ENCODE measurements at regions not wholly inside any gene's neighbourhood (a gene's known extent, or its start where the extent isn't known, plus 50 kb on each side); places are given as distances from the start of the nearest gene placed in this dataset.

DNA sequence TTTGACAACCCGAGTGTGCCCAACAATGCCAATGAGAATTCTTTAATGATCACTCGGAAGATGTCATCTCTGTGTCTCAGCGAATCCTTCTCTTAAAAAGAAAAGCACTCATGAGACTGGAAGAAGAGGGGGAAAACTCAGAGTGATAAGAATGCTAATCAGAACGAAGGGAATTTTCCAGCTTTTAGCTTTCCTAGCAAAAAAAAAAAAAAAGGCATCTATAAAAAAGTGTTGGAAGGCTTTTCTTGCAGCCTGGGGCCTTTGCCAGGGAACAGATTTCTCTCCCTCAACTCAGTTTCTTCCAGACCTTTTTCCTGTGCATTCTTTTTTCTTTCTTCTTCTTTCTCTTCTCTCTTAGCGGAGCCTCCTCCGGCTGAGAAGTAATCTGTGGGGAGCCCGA is 80.5 kb upstream of the NEO1 start:
- H3K36me3 ChIP-seq = no peaks in the 10 kb centered on the region
- TF ChIP-seq, protein P1, sequence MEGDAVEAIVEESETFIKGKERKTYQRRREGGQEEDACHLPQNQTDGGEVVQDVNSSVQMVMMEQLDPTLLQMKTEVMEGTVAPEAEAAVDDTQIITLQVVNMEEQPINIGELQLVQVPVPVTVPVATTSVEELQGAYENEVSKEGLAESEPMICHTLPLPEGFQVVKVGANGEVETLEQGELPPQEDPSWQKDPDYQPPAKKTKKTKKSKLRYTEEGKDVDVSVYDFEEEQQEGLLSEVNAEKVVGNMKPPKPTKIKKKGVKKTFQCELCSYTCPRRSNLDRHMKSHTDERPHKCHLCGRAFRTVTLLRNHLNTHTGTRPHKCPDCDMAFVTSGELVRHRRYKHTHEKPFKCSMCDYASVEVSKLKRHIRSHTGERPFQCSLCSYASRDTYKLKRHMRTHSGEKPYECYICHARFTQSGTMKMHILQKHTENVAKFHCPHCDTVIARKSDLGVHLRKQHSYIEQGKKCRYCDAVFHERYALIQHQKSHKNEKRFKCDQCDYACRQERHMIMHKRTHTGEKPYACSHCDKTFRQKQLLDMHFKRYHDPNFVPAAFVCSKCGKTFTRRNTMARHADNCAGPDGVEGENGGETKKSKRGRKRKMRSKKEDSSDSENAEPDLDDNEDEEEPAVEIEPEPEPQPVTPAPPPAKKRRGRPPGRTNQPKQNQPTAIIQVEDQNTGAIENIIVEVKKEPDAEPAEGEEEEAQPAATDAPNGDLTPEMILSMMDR (IDR thresholded peaks at IDR 0.05) = no peak
- H3K4me1 ChIP-seq (ENCODE audit: control insufficient read depth in 1 of 2, insufficient read depth in 1 of 2, low read depth in 1 of 2, low read length in 1 of 2) = no peaks in the 10 kb centered on the region
- no peak overlapping the region for H3K4me3 ChIP-seq (ENCODE audit: low read depth in 1 of 2, low read length in 1 of 2)
- peaks cover 64% of the 10 kb centered on the region for H3K27me3 ChIP-seq
- no peaks in the 10 kb centered on the region for H3K9me3 ChIP-seq
- H3K27ac ChIP-seq = no peak overlapping the region

DNA sequence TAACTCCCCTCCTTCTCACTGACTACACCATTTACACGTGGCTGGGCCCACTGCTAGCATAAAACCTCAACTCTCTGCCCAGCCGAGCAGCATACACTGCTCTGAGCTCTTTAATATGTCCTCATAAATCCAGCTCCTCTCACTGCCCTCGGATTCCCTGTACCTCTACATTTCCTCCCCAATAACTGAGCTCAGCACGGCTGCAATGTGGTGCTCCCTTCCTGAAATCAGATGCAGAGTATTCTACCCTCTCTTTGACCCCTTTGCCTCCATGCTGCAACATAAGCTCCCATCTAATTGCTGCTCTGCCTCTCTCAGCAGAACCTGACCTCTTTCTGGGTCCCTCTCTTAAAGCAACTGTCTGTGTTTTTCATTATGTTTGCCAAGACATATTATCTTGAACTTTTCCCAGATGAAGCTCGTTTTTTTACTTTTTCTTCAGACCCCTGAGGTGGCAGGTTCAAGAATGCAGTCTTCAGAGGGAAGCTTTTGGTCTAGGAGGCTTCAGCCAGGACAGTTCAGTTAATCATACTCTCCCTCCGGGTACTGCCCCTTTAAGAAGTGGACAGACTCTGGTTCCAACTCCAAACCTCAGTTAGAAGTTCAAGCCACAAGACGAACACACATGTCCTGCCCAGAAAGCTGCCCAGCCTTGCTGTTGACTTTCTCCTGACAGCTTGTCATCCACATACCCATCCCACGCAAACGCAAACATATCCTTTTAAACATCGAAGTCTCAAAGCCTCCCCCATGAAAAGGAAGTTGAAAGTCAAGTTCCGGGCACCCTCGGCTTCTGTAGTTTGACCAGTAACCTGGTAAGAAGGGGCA is 81.1 kb upstream of the NEO1 start:
- Histone ChIP-seq H3K4me3 (ENCODE audit: low read depth in 1 of 2, low read length in 1 of 2) (no peak overlapping the region), H3K4me1 (ENCODE audit: control insufficient read depth in 1 of 2, insufficient read depth in 1 of 2, low read depth in 1 of 2, low read length in 1 of 2) (no peaks in the 10 kb centered on the region), H3K9me3 (no peaks in the 10 kb centered on the region), H3K27me3 (peaks cover 70% of the 10 kb centered on the region), H3K27ac (no peak overlapping the region), H3K36me3 (no peaks in the 10 kb centered on the region)
- TF ChIP-seq, protein P1 (IDR thresholded peaks at IDR 0.05) = no peak

GRCh38 chr15:72968531-72968922 is 83.7 kb upstream of the NEO1 start:
- TF ChIP-seq, protein P1 (IDR thresholded peaks at IDR 0.05) = no peak
- H3K27ac ChIP-seq = no peak overlapping the region
- no peak overlapping the region for H3K4me3 ChIP-seq (ENCODE audit: low read depth in 1 of 2, low read length in 1 of 2)
- H3K4me1 ChIP-seq (ENCODE audit: control insufficient read depth in 1 of 2, insufficient read depth in 1 of 2, low read depth in 1 of 2, low read length in 1 of 2) = no peaks in the 10 kb centered on the region
- no peaks in the 10 kb centered on the region for H3K9me3 ChIP-seq
- peaks cover 75% of the 10 kb centered on the region for H3K27me3 ChIP-seq
- H3K36me3 ChIP-seq = no peaks in the 10 kb centered on the region

DNA sequence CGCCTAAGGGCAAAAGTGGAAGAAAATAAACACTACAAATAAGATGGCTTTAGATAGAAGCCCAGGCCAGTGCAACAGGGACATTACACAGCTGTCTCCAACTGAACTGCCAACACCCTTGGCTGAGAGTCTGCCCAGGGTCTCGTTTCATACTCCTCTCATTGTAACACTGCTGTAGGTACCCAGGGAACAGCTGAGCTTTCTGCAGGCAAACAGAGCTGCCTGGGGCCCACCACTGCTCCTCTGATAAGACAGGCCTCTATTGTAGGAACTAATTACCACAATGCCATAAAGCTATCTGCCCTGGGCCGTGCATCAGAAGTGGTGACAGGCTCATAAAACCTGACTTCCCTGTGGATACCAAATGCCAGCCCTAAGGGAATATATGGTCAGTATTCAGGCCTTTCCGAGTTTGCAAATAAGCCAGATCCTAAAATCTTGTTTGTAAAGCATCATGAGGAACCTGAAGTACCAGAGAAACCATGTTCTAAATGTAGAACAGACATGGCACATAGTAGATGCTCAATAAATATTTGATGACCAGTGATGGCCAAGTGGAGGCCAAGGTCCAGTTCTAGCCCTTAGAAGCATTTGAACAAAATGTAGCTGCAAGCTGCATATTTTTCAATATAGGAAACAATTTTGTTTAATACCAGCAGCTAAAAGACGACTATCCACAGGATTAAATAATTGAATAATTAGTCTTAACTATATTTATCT is 84.3 kb upstream of the NEO1 start:
- Histone ChIP-seq H3K4me1 (ENCODE audit: control insufficient read depth in 1 of 2, insufficient read depth in 1 of 2, low read depth in 1 of 2, low read length in 1 of 2) (no peaks in the 10 kb centered on the region), H3K36me3 (no peaks in the 10 kb centered on the region), H3K27me3 (peaks cover 70% of the 10 kb centered on the region), H3K4me3 (ENCODE audit: low read depth in 1 of 2, low read length in 1 of 2) (no peak overlapping the region), H3K27ac (no peak overlapping the region), H3K9me3 (no peaks in the 10 kb centered on the region)
- TF ChIP-seq, protein P1 (IDR thresholded peaks at IDR 0.05) = no peak

DNA sequence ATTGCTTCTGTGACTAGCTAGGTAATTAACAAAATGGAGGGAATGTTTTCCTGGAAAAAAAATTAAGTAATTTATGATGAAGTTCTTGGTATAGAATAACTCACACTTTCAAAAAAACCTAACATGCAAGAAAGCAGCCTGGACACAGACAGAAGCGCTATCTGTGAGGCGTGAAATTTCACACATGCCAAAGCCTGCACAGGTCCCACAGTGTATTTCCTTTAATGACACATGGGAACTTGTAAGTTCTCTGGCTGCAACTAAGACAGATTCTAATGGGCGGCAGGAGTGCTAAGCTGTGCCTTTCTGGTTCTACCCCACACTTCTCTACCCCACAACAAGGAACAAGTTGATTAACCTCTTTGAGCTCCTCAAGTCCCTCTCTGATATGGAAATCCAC is 84.9 kb upstream of the NEO1 start:
- TF ChIP-seq, protein P1 (IDR thresholded peaks at IDR 0.05) = no peak
- Histone ChIP-seq H3K27ac (no peak overlapping the region), H3K36me3 (no peaks in the 10 kb centered on the region), H3K9me3 (no peaks in the 10 kb centered on the region), H3K4me1 (ENCODE audit: control insufficient read depth in 1 of 2, insufficient read depth in 1 of 2, low read depth in 1 of 2, low read length in 1 of 2) (no peaks in the 10 kb centered on the region), H3K4me3 (ENCODE audit: low read depth in 1 of 2, low read length in 1 of 2) (no peak overlapping the region), H3K27me3 (peaks cover 68% of the 10 kb centered on the region)

Data from neutrophil (primary cell).